Activated CD4-positive, alpha-beta memory T cell treated with anti-CD3 and anti-CD28 coated beads, Interleukin-2, amount 10 ng/mL, durations not matched to agents 7 days and 5 days (primary cell): ENCODE measurements at regions not wholly inside any gene's neighbourhood (a gene's known extent, or its start where the extent isn't known, plus 50 kb on each side); places are given as distances from the start of the nearest gene placed in this dataset.

ENCODE experiments used
- CTCF ChIA-PET: fragments of 350-600 bp; sonication (Branson Sonifier 250); formaldehyde crosslinking; loops from one replicate; lab custom pipeline; 2021; ENCODE audit warnings: antibody characterized with exemption, inconsistent platforms; lab: Charles Lee
- POLR2A ChIA-PET: fragments of 350-600 bp; sonication (Branson Sonifier 250); formaldehyde crosslinking; loops from one replicate; lab custom pipeline; 2021; ENCODE audit warnings: antibody characterized with exemption; lab: Charles Lee
- DNase-seq: peaks from one replicate; pipeline ENCODE4 v3.0.0-alpha.2; 2020
- H3K27ac Mint-ChIP-seq: one replicate; pipeline ENCODE4 v1.8.0; 2021; ENCODE audit warnings: mild to moderate bottlenecking, mixed read lengths
- H3K27me3 Mint-ChIP-seq: one replicate; pipeline ENCODE4 v1.8.0; 2021; ENCODE audit warnings: mixed read lengths
- H3K36me3 Mint-ChIP-seq: one replicate; pipeline ENCODE4 v1.8.0; 2021; ENCODE audit warnings: low read depth, mixed read lengths
- H3K4me1 Mint-ChIP-seq: one replicate; pipeline ENCODE4 v1.8.0; 2021; ENCODE audit warnings: mixed read lengths
- H3K4me3 Mint-ChIP-seq: one replicate; pipeline ENCODE4 v1.8.0; 2021; ENCODE audit warnings: mild to moderate bottlenecking, mixed read lengths
- H3K9me3 Mint-ChIP-seq: one replicate; pipeline ENCODE4 v1.8.0; 2021; ENCODE audit warnings: mixed read lengths

DNA sequence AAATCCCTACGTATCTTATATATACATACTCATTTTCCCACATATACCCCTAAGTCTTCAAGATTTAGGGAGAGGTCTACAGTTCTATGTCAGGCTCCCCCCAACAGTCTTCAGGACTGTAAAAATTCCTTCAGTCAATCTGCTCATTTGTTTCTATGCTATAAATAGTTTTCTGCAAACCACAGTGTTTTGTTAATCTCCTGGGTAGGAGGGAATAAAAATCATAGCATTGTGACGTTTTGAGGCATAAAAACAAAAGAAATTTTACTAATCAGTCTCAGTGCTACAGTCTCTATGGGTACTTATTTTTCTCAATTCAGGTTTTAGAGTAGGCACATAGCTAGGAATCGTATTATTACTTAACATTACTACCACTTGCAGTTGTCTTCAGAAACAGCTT, 552.8 kb upstream of the LRRC4C start:
- H3K27me3 Mint-ChIP-seq: no peaks in the 10 kb centered on the region
- no peak overlapping the region for H3K27ac Mint-ChIP-seq
- CTCF ChIA-PET: no interaction called here
- H3K36me3 Mint-ChIP-seq: no peaks in the 10 kb centered on the region
- POLR2A ChIA-PET: no interaction called here
- H3K9me3 Mint-ChIP-seq: peaks cover 25% of the 10 kb centered on the region
- no peak for DNase-seq
- no peaks in the 10 kb centered on the region for H3K4me1 Mint-ChIP-seq
- H3K4me3 Mint-ChIP-seq: no peak overlapping the region

DNA sequence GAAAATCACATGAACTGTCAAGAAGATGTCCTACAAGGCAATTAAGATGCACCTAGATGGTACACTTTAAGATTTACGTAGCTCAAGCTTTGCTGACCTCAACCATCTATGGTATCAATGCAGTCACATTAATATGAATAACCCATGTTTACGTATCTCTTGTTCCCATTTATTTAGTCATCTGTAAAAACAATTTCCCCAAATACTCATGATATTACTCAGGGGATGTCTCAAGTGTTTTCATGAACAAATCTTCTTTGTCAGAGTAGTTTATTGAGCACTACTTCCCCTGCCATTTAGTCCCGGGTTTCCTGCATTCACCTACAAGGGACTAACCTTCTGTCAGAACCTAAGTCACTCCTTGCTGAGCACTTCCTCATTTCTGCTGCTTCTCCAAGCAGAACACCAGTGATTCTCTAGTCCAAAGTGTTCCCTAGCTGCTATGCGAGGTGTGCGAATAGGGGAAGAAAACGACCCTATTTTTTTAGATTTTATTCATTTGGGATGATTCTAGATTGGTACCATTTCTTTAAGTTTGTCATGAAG, 554.3 kb upstream of the LRRC4C start:
- ChIA-PET CTCF (no interaction called here), POLR2A (no interaction called here)
- no peak for DNase-seq
- no peaks in the 10 kb centered on the region for H3K36me3 Mint-ChIP-seq
- H3K4me3 Mint-ChIP-seq: no peak overlapping the region
- no peaks in the 10 kb centered on the region for H3K4me1 Mint-ChIP-seq
- no peak overlapping the region for H3K27ac Mint-ChIP-seq
- peaks cover 23% of the 10 kb centered on the region for H3K9me3 Mint-ChIP-seq
- no peaks in the 10 kb centered on the region for H3K27me3 Mint-ChIP-seq

DNA sequence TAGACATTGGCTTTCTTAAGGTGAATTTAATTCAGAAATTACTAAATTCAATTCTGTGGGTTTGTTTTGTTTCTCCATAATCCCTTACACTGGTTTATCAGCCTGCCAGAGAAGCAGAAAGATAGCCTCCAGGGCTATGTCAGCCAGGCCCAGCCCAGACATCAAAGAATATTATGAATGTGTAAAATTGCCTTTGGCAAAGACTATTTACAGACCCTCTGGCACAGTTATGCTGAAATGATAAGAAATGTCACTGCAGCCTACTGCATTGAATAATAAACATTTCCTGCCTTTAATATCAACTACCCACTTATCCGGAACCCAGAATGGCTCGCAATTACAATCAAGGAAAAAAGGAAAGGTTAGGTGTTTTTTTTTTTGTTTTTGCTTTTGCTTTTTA, 562.5 kb upstream of the LRRC4C start:
- no peaks in the 10 kb centered on the region for H3K27me3 Mint-ChIP-seq
- H3K4me3 Mint-ChIP-seq: no peak overlapping the region
- no peak overlapping the region for H3K27ac Mint-ChIP-seq
- CTCF ChIA-PET: no interaction called here
- POLR2A ChIA-PET: no interaction called here
- H3K4me1 Mint-ChIP-seq: no peaks in the 10 kb centered on the region
- peaks cover 17% of the 10 kb centered on the region for H3K9me3 Mint-ChIP-seq
- no peaks in the 10 kb centered on the region for H3K36me3 Mint-ChIP-seq
- DNase-seq: no peak

DNA sequence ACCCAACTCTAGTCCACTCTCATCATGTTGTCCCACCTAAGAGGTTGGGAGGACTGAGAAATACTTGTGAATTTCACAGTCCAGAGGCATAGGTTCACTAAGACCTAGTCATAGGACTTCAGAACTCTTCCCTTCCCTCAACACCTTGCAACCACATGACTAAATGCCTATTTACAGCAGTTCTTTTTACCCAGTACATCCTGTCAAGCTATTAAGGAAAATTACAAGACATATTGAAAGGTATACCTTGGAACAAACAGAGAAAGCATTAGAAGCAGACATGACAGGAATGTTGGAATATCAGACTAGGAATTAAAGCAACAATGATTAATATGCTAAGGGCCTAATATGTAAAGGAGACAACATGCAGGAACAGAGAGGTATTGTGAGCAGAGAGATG, 563.8 kb upstream of the LRRC4C start:
- H3K4me1 Mint-ChIP-seq: no peaks in the 10 kb centered on the region

DNA sequence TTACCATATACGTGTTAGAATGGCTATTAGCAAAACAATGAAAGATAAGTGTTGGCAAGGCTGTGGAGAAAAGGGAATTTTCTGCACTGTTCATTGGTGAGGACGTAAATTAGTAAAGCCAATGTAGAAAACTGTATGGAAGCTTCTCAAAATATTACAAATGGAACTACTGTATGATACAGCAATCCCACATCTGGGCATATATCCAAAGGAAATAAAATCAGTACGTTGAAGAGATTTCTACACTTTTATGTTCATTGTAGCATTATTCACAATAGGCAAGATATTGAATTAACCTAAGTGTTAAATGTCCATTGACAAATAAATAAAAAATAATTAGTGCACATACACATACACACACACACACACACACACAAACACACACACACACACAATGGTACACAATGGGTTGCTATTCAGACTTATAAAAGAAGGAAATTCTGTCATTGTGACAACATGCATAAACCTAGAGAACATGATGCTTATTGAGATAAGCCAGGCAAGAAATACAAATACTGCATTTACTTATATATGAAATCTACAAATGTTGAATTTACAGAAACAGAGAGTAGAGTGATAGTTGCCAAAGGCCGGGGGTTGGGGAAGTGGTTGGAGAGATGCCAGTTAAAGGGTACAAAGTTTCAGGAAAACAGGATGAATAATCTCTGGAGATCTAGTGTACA, 565.8 kb upstream of the LRRC4C start:
- ChIA-PET POLR2A (no interaction called here), CTCF (no interaction called here)
- DNase-seq: no peak
- Mint-ChIP-seq H3K27me3 (no peaks in the 10 kb centered on the region), H3K4me3 (no peak overlapping the region), H3K27ac (no peak overlapping the region), H3K4me1 (no peaks in the 10 kb centered on the region), H3K9me3 (peaks cover 15% of the 10 kb centered on the region), H3K36me3 (no peaks in the 10 kb centered on the region)

More for the DNA sequence above, 563.8 kb upstream of the LRRC4C start:
- CTCF ChIA-PET: no interaction called here
- no peak for DNase-seq
- no peaks in the 10 kb centered on the region for H3K36me3 Mint-ChIP-seq
- peaks cover 15% of the 10 kb centered on the region for H3K9me3 Mint-ChIP-seq
- H3K27me3 Mint-ChIP-seq: no peaks in the 10 kb centered on the region
- POLR2A ChIA-PET: no interaction called here
- H3K27ac Mint-ChIP-seq: no peak overlapping the region
- H3K4me3 Mint-ChIP-seq: no peak overlapping the region

DNA sequence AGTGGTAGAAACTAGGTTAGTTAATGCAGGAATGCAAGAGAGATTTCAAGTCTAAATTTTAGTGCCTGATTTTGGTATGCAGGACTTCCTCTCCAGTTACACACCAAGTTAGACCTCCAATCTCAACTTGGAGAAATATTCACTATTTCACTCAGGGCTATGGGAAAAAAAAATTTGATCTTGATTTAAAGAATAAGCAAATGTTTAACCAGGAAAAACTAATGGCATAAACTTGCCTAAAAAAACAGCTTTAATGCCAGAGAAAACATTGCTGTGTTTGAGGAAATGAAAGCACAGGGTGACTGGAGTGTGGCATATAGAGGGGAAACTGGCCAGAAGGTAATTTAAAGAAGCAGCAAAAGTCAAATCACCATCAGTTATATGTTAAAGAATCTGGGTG, 575.4 kb upstream of the LRRC4C start:
- CTCF ChIA-PET: no interaction called here
- DNase-seq: no peak
- Mint-ChIP-seq H3K27ac (no peak overlapping the region), H3K4me3 (no peak overlapping the region), H3K36me3 (no peaks in the 10 kb centered on the region), H3K9me3 (peaks cover 21% of the 10 kb centered on the region), H3K4me1 (no peaks in the 10 kb centered on the region), H3K27me3 (no peaks in the 10 kb centered on the region)
- POLR2A ChIA-PET: no interaction called here

DNA sequence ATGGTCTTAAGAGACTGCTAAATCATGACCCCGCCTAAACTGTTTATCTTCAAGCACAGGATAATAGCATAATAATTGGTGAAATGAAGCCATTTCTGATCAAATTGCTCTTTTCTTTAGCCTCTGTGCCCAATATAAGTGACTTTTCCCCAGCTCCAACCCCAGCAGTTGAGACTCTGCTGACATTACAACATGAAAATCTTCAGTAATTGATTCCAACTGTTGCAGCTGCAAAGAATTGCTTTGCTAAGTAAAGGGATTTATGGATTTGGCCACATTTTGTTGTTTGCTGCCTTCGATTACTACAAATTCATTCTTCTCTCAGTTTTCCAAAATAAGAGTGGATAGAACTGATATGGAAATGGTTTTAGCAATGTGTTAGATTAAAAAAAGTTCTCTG, 576.7 kb upstream of the LRRC4C start:
- no peak for DNase-seq
- Mint-ChIP-seq H3K27me3 (no peaks in the 10 kb centered on the region), H3K36me3 (no peaks in the 10 kb centered on the region), H3K4me1 (no peaks in the 10 kb centered on the region), H3K27ac (no peak overlapping the region), H3K9me3 (peaks cover 17% of the 10 kb centered on the region), H3K4me3 (no peak overlapping the region)
- ChIA-PET POLR2A (no interaction called here), CTCF (no interaction called here)

DNA sequence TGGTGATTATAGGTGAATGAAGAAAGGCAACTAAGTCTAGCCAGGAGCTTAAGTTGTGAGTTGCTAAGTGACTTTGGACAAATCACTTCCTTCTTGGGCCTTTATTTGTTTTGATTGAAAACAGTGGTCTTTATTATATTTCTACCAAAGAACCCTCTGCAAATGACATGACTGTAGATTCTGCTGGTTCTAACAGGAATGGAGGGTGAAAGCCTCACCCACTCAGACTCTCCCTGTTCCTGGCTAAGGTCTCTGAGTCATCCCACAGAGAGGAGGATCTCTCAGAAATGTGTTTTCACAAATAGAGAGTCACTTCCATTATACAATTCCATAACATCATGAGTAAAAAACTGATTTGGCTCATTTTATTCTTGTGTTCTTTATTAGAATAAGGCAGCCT, 583.9 kb upstream of the LRRC4C start:
- no peak overlapping the region for H3K4me3 Mint-ChIP-seq
- ChIA-PET CTCF (no interaction called here), POLR2A (no interaction called here)
- no peaks in the 10 kb centered on the region for H3K36me3 Mint-ChIP-seq
- H3K9me3 Mint-ChIP-seq: peaks cover 12% of the 10 kb centered on the region
- no peak for DNase-seq
- no peaks in the 10 kb centered on the region for H3K27me3 Mint-ChIP-seq
- no peak overlapping the region for H3K27ac Mint-ChIP-seq
- no peaks in the 10 kb centered on the region for H3K4me1 Mint-ChIP-seq

DNA sequence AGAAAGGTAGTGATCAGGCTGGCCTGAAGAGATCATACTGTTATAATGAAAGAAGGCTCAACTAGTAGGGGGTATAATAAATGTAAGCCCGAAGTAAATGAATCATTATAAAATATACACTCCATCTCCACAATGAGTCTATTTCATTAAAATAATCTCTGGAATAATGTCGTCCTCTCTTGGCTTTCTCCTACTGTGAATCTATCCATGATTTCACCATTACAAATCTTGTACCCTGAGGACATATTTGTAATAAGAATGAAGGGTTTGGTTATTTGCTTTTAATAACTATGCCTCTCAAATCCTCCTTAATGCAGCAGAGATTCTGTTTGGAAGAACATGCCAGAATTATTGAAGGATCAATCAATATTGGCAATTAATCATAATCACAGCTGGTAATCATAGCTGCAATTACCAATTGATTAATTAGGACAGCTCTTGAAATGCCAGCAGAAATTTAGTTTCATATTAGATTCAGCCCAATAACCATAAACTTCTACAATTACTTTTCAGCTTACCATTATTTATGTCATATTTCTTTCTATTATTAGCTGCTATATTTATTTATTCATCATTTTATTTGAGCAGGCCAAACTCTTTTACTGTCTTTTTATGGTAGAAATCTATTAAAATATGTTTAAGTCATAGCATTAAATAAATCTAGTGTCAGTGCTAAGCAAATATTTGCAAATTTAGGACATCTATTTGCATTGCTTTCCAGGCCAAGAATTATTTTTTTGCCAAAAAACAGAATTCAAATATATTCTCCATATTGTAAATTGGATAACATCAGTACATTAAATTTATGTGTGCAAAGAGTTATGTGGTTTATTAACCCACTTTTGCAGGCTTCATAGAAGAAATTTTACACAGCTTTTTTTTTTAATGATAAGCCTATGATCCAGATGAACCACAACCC, 588.4 kb upstream of the LRRC4C start:
- Mint-ChIP-seq H3K36me3 (no peaks in the 10 kb centered on the region), H3K27ac (no peak overlapping the region), H3K9me3 (peaks cover 9% of the 10 kb centered on the region), H3K4me1 (no peaks in the 10 kb centered on the region), H3K4me3 (no peak overlapping the region), H3K27me3 (no peaks in the 10 kb centered on the region)
- ChIA-PET POLR2A (no interaction called here), CTCF (no interaction called here)
- DNase-seq: no peak

DNA sequence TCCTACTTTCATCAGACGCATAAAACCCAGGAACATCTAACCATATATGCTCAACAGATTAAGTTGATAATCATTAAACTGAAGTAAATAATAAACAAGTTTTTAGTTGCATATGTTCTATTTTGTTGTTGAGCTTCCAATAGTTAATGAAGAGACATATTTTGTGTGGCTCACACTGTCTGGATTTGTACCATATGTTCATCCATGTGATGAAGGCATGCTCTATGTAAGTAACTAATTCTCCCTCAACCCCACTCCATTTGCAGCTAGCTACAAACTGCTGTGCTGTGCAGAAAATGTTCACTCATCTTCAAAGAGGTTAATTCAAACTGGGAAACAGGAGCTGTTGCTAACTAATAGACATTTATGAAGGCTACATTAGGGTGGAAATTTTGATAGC, 589.7 kb upstream of the LRRC4C start:
- Mint-ChIP-seq H3K27me3 (no peaks in the 10 kb centered on the region), H3K27ac (no peak overlapping the region), H3K36me3 (no peaks in the 10 kb centered on the region), H3K9me3 (peaks cover 10% of the 10 kb centered on the region), H3K4me3 (no peak overlapping the region), H3K4me1 (no peaks in the 10 kb centered on the region)
- DNase-seq: no peak
- POLR2A ChIA-PET: no interaction called here
- CTCF ChIA-PET: no interaction called here

DNA sequence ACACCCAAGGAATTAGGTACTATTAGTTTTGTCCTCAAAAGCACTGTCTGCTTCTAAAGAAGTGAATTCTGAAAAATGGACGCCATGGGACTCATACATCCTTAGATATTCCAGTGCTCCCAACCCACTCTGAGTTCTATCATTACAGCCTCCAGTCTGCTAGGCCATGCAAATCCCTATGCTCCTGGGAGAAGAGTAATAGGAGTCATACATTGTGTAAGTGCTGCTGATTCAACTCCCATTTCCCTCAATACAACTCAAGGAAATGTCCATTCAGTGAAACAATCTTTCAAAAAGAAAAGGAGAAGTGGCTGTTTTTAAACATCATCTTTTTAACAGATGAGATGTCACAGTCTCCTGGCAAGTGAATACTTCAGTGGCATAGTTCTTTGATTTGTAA, 590.2 kb upstream of the LRRC4C start:
- Mint-ChIP-seq H3K9me3 (peaks cover 5% of the 10 kb centered on the region), H3K36me3 (no peaks in the 10 kb centered on the region), H3K27me3 (no peaks in the 10 kb centered on the region), H3K27ac (no peak overlapping the region), H3K4me1 (no peaks in the 10 kb centered on the region), H3K4me3 (no peak overlapping the region)
- DNase-seq: no peak
- ChIA-PET CTCF (no interaction called here), POLR2A (no interaction called here)

DNA sequence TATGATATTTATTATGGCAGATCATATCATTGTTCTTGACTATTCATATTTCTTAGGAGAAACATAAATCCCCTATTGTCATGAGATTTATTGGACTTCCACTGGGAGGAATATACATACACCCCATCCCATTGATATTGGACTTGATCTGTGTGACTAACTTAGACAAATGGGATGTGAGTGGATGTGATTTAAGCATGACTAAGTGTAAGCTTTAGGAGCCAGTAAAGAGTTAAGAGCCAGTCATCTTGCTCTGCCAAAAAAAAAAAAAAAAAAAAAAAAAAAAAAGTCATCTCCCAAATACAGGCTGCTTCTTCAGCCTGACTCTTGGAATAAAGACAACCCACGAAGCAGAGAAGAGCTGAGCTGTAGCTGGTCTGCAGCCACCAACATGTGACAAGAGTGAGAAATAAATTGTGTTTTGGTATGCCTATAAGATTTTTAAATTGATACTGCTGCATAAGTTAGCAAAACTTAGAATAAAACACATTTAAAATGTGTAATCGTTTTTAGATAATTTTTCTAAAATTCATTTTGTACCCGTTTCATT, 595.0 kb upstream of the LRRC4C start:
- CTCF ChIA-PET: no interaction called here

DNA sequence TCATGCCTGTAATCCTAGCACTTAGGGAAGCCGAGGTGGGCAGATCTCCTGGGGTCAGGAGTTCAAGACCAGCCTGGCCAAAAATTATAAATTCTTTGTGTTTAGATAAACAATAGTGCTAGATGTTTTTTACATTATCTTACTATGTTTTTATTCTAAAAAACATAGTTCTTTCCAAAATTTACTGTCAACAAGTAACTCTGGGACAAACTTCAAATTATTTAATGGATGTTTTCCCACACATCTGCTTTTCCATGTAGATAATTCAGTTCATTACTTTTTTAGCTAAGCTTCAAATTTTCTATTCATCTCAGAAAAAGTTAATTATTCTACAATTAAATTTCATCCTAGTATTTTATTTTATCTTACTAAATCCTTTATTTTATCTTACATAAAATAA, 596.2 kb upstream of the LRRC4C start:
- Mint-ChIP-seq H3K9me3 (peaks cover 7% of the 10 kb centered on the region), H3K4me3 (no peak overlapping the region), H3K4me1 (no peaks in the 10 kb centered on the region), H3K27me3 (no peaks in the 10 kb centered on the region), H3K36me3 (no peaks in the 10 kb centered on the region), H3K27ac (no peak overlapping the region)
- ChIA-PET CTCF (no interaction called here), POLR2A (no interaction called here)
- DNase-seq: no peak

More for the DNA sequence above, 595.0 kb upstream of the LRRC4C start:
- DNase-seq: no peak
- H3K27ac Mint-ChIP-seq: no peak overlapping the region
- POLR2A ChIA-PET: no interaction called here
- H3K4me1 Mint-ChIP-seq: no peaks in the 10 kb centered on the region
- H3K9me3 Mint-ChIP-seq: peaks cover 7% of the 10 kb centered on the region
- no peak overlapping the region for H3K4me3 Mint-ChIP-seq
- no peaks in the 10 kb centered on the region for H3K36me3 Mint-ChIP-seq
- no peaks in the 10 kb centered on the region for H3K27me3 Mint-ChIP-seq
